H1 (cell line): ENCODE measurements at regions not wholly inside any gene's neighbourhood (a gene's known extent, or its start where the extent isn't known, plus 50 kb on each side); places are given as distances from the start of the nearest gene placed in this dataset.
"Not testable (repeated sequence)": the region's sequence is repeated elsewhere in the genome, so short reads cannot be mapped to it uniquely, and the experiment has no call there.

Source experiments
- CTCF ChIA-PET: fragments of 300-600 bp; sonication (Branson Sonifier 250); formaldehyde crosslinking; loops from one replicate; lab custom pipeline; 2021; ENCODE audit not compliant: partially characterized antibody; lab: Charles Lee
- POLR2A ChIA-PET: fragments of 300-600 bp; sonication (Branson Sonifier 250); formaldehyde crosslinking; loops from one replicate; lab custom pipeline; 2021; ENCODE audit warnings: inconsistent platforms; ENCODE audit not compliant: partially characterized antibody; lab: Charles Lee
- DNase-seq, 2 experiments: peaks; one replicate each; pipeline versions ENCODE4 v3.0.0 to v3.0.0-alpha.2; 2010 to 2022; ENCODE audit warnings: low spot score in 2 of 2, low read depth in 1 of 2, mixed read lengths in 1 of 2
- FAIRE-seq: peaks from 2 replicates; lab custom pipeline; 2011; peaks lifted over from hg19 to GRCh38; lab: Jason Lieb, UNC
- H2AFZ ChIP-seq: 2 replicates; pipeline ENCODE4 v1.8.1; 2012; ENCODE audit warnings: low read length, inconsistent platforms
- H2AK5ac ChIP-seq: 2 replicates; pipeline ENCODE4 v1.6.1; 2013; ENCODE audit warnings: low read depth, low read length
- H2BK120ac ChIP-seq: replicated peaks from 2 replicates; pipeline ENCODE3; 2013; ENCODE audit warnings: low read depth, low read length, inconsistent platforms
- H2BK12ac ChIP-seq: 2 replicates; pipeline ENCODE4 v1.6.1; 2013; ENCODE audit warnings: low read depth, low read length
- H2BK15ac ChIP-seq: 2 replicates; pipeline ENCODE4 v1.6.1; 2013; ENCODE audit warnings: low read length
- H2BK20ac ChIP-seq: 2 replicates; pipeline ENCODE4 v1.6.1; 2013; ENCODE audit warnings: low read length
- H2BK5ac ChIP-seq: 2 replicates; pipeline ENCODE4 v1.6.1; 2013; ENCODE audit warnings: low read depth, low read length
- H3K14ac ChIP-seq: 2 replicates; pipeline ENCODE4 v1.6.1; 2013; ENCODE audit warnings: inconsistent platforms; ENCODE audit not compliant: insufficient read length
- H3K18ac ChIP-seq: 2 replicates; pipeline ENCODE4 v1.6.1; 2013; ENCODE audit warnings: low read length; ENCODE audit errors: extremely low read depth
- H3K23ac ChIP-seq: 2 replicates; pipeline ENCODE4 v1.6.1; 2013; ENCODE audit warnings: inconsistent platforms; ENCODE audit not compliant: insufficient read length
- H3K23me2 ChIP-seq: 2 replicates; pipeline ENCODE4 v1.6.1; 2013; ENCODE audit warnings: low read depth, low read length
- H3K27ac ChIP-seq: 2 replicates; pipeline ENCODE4 v1.6.1; 2011; ENCODE audit warnings: low read depth, low read length, inconsistent platforms
- H3K27me3 ChIP-seq, 4 experiments: replicated peaks in 1 of 4; 1 replicate in 1 of 4; 2 replicates in 3 of 4; pipeline versions ENCODE4 v1.6.1 to v1.8.1; 2011 to 2013; ENCODE audit warnings: low read length in 3 of 4, mild to moderate bottlenecking in 3 of 4, inconsistent platforms in 2 of 4, mixed read lengths in 2 of 4, moderate library complexity in 1 of 4; ENCODE audit not compliant: control insufficient read depth in 3 of 4, insufficient read depth in 3 of 4; ENCODE audit errors: extremely low read depth in 1 of 4
- H3K36me3 ChIP-seq, 4 experiments: 2 replicates each; pipeline versions ENCODE4 v1.6.1 to v1.8.1; 2011 to 2013; ENCODE audit warnings: mild to moderate bottlenecking in 4 of 4, low read length in 3 of 4, moderate library complexity in 2 of 4, control low read depth in 1 of 4, inconsistent platforms in 1 of 4; ENCODE audit not compliant: insufficient read depth in 4 of 4, control insufficient read depth in 2 of 4
- H3K4ac ChIP-seq: replicated peaks from 2 replicates; pipeline ENCODE3; 2013; ENCODE audit warnings: low read length, low read depth, mixed read lengths, inconsistent platforms; ENCODE audit not compliant: insufficient read length
- H3K4me1 ChIP-seq, 4 experiments: replicated peaks in 1 of 4; 1 replicate in 1 of 4; 2 replicates in 3 of 4; pipeline versions ENCODE4 v1.6.1 to v1.8.1; 2011 to 2013; ENCODE audit warnings: low read length in 3 of 4, inconsistent platforms in 2 of 4, mixed read lengths in 1 of 4; ENCODE audit not compliant: insufficient read depth in 4 of 4, control insufficient read depth in 3 of 4
- H3K4me2 ChIP-seq, 2 experiments: 2 replicates each; pipeline versions ENCODE4 v1.6.1 to v1.8.1; 2011 to 2013; ENCODE audit warnings: low read depth in 2 of 2, low read length in 2 of 2, control low read depth in 1 of 2, inconsistent platforms in 1 of 2, mild to moderate bottlenecking in 1 of 2; ENCODE audit not compliant: insufficient read depth in 1 of 2
- H3K4me3 ChIP-seq, 4 experiments: fragments of 200-600, 300-600 bp in 1 of 4; sonication (generic), shearing (Covaris generic), sonication (Bioruptor Twin) in 1 of 4; 2 replicates each; pipeline versions ENCODE4 v1.5.1 to v1.8.1; 2011 to 2016; ENCODE audit warnings: low read length in 4 of 4, low read depth in 3 of 4, control low read depth in 2 of 4, inconsistent platforms in 2 of 4, mild to moderate bottlenecking in 2 of 4, mixed read lengths in 1 of 4, moderate library complexity in 1 of 4; ENCODE audit not compliant: insufficient read depth in 2 of 4; ENCODE audit errors: extremely low read depth in 1 of 4
- H3K56ac ChIP-seq: replicated peaks from 2 replicates; pipeline ENCODE3; 2013; ENCODE audit warnings: low read depth, mild to moderate bottlenecking, mixed read lengths, low read length, inconsistent platforms; ENCODE audit not compliant: insufficient read length
- H3K79me1 ChIP-seq: 2 replicates; pipeline ENCODE4 v1.6.1; 2013; ENCODE audit warnings: low read depth, low read length, control low read depth
- H3K79me2 ChIP-seq, 2 experiments: 2 replicates each; pipeline versions ENCODE4 v1.6.1 to v1.8.1; 2012 to 2013; ENCODE audit warnings: low read length in 2 of 2, mild to moderate bottlenecking in 2 of 2, inconsistent platforms in 1 of 2; ENCODE audit not compliant: insufficient read depth in 2 of 2, control insufficient read depth in 1 of 2
- H3K9ac ChIP-seq, 4 experiments: replicated peaks in 1 of 4; 1 replicate in 1 of 4; 2 replicates in 3 of 4; pipeline versions ENCODE4 v1.6.1 to v1.8.1; 2011 to 2013; ENCODE audit warnings: low read depth in 3 of 4, low read length in 3 of 4, control low read depth in 2 of 4, mild to moderate bottlenecking in 2 of 4, moderate library complexity in 2 of 4, inconsistent platforms in 1 of 4; ENCODE audit errors: extremely low read depth in 1 of 4
- H3K9me3 ChIP-seq, 2 experiments: 2 replicates each; pipeline versions ENCODE4 v1.6.1 to v1.8.1; 2012 to 2013; ENCODE audit warnings: mild to moderate bottlenecking in 2 of 2, moderate library complexity in 2 of 2, control low read depth in 1 of 2, inconsistent platforms in 1 of 2, low read depth in 1 of 2, low read length in 1 of 2, mixed read lengths in 1 of 2; ENCODE audit not compliant: insufficient read depth in 2 of 2
- H4K20me1 ChIP-seq, 2 experiments: replicated peaks in 1 of 2; 2 replicates each; pipeline versions ENCODE3 to v1.8.1; 2011 to 2013; ENCODE audit warnings: inconsistent platforms in 2 of 2, low read length in 2 of 2, mild to moderate bottlenecking in 1 of 2; ENCODE audit not compliant: insufficient read depth in 2 of 2, control insufficient read depth in 1 of 2
- H4K5ac ChIP-seq: 2 replicates; pipeline ENCODE4 v1.6.1; 2013; ENCODE audit warnings: low read length, low read depth, mixed read lengths, inconsistent platforms; ENCODE audit not compliant: insufficient read length
- H4K8ac ChIP-seq: 2 replicates; pipeline ENCODE4 v1.8.0; 2013; ENCODE audit warnings: mild to moderate bottlenecking, moderate library complexity, low read length, inconsistent platforms; ENCODE audit not compliant: insufficient read depth; ENCODE audit errors: extremely low read depth
- H4K91ac ChIP-seq: replicated peaks from 2 replicates; pipeline ENCODE3; 2013; ENCODE audit warnings: low read length, mixed read lengths, inconsistent platforms; ENCODE audit not compliant: insufficient read length
- WGBS, 2 experiments: shearing (Covaris generic) in 1 of 2; methylation state at CpG; one replicate each; pipeline versions ENCODE4 v1.1.6 to v1.1.7; 2013 to 2015; ENCODE audit warnings: low lambda C conversion rate in 2 of 2, mixed read lengths in 2 of 2, inconsistent platforms in 1 of 2, low coverage in 1 of 2, missing lambda C conversion rate in 1 of 2; ENCODE audit not compliant: insufficient replicate concordance in 2 of 2, insufficient coverage in 1 of 2, insufficient read length in 1 of 2; ENCODE audit errors: extremely low coverage in 1 of 2, missing lambda C conversion rate in 1 of 2; 5-methylcytosine and 5-hydroxymethylcytosine counted together

GRCh38 chr9:39487477-39487876 lies 132.0 kb downstream of the SPATA31A1 start:
- H2AFZ ChIP-seq, POLR2A ChIA-PET, H4K8ac ChIP-seq, H2BK120ac ChIP-seq, H3K18ac ChIP-seq, H3K79me2 ChIP-seq, H3K36me3 ChIP-seq, H4K20me1 ChIP-seq, H2BK5ac ChIP-seq, H3K4me1 ChIP-seq, H3K56ac ChIP-seq, DNase-seq, H3K9ac ChIP-seq, FAIRE-seq, H4K5ac ChIP-seq, H4K91ac ChIP-seq, H3K79me1 ChIP-seq, H3K27me3 ChIP-seq, H2BK20ac ChIP-seq, H3K4me3 ChIP-seq, H3K23ac ChIP-seq, H3K4ac ChIP-seq, CTCF ChIA-PET, H3K27ac ChIP-seq, H2BK12ac ChIP-seq, H3K9me3 ChIP-seq, H3K4me2 ChIP-seq, H2AK5ac ChIP-seq, H3K14ac ChIP-seq, H2BK15ac ChIP-seq, H3K23me2 ChIP-seq: not testable (repeated sequence)
- 92% methylated on average over 9 of the region's 16 CpGs; no CpG with 5 or more reads in 1 of the 2 experiments for WGBS, 2 experiments

- H2BK20ac ChIP-seq, H4K91ac ChIP-seq, H3K4ac ChIP-seq, CTCF ChIA-PET, FAIRE-seq, H3K79me2 ChIP-seq, H3K14ac ChIP-seq, H2BK15ac ChIP-seq, H3K79me1 ChIP-seq, H2BK5ac ChIP-seq, H4K5ac ChIP-seq, H2AK5ac ChIP-seq, POLR2A ChIA-PET, H3K4me2 ChIP-seq, H2BK120ac ChIP-seq, H3K23ac ChIP-seq, H3K9me3 ChIP-seq, H3K9ac ChIP-seq, H3K27me3 ChIP-seq, H3K18ac ChIP-seq, H4K20me1 ChIP-seq, H3K4me1 ChIP-seq, H4K8ac ChIP-seq, H3K36me3 ChIP-seq, H2BK12ac ChIP-seq, H2AFZ ChIP-seq, H3K23me2 ChIP-seq, H3K27ac ChIP-seq, H3K56ac ChIP-seq, H3K4me3 ChIP-seq, DNase-seq: not testable (repeated sequence)
- WGBS, 2 experiments: 95% methylated on average over 3 of the region's 4 CpGs; no CpG with 5 or more reads in 1 of the 2 experiments
Observed at GRCh38 chr9:39496248-39496647, 140.8 kb downstream of the SPATA31A1 start.
